ENCODE measurements at regions not wholly inside any gene's neighbourhood (a gene's known extent, or its start where the extent isn't known, plus 50 kb on each side); places are given as distances from the start of the nearest gene placed in this dataset.

- H3K27ac ChIP-seq (ENCODE audit: low read length) = no peak overlapping the region
- DNase-seq = no peak
- no peak overlapping the region for H2AFZ ChIP-seq (ENCODE audit: low read length)
- H3K27me3 ChIP-seq (ENCODE audit: low read length) = no peaks in the 10 kb centered on the region
- H3K4me2 ChIP-seq (ENCODE audit: low read depth, low read length, poor library complexity, severe bottlenecking) = no peak overlapping the region
- H3K9me2 ChIP-seq (replicated peaks; ENCODE audit: insufficient read depth, low read length) = no peaks in the 10 kb centered on the region
- H3K79me2 ChIP-seq (ENCODE audit: low read length) = no peaks in the 10 kb centered on the region
- no peaks in the 10 kb centered on the region for H3K4me1 ChIP-seq (ENCODE audit: low read length)
- H3K4me3 ChIP-seq (ENCODE audit: low read length) = no peak overlapping the region
- no peaks in the 10 kb centered on the region for H4K20me1 ChIP-seq (ENCODE audit: insufficient read depth, low read depth, low read length)
- H3K9ac ChIP-seq (ENCODE audit: low read length) = no peak overlapping the region
- H3K9me3 ChIP-seq (ENCODE audit: low read length) = no peaks in the 10 kb centered on the region
- no peaks in the 10 kb centered on the region for H3K36me3 ChIP-seq (ENCODE audit: insufficient read depth, low read length)
Observed at GRCh38 chr14:94922595-94923239, 152.8 kb upstream of the GSC start.

- no peak for DNase-seq
- Histone ChIP-seq H3K79me2 (ENCODE audit: low read length) (no peaks in the 10 kb centered on the region), H3K4me3 (ENCODE audit: low read length) (no peak overlapping the region), H3K36me3 (ENCODE audit: insufficient read depth, low read length) (no peaks in the 10 kb centered on the region), H3K9me3 (ENCODE audit: low read length) (no peaks in the 10 kb centered on the region), H3K4me1 (ENCODE audit: low read length) (no peaks in the 10 kb centered on the region), H3K9me2 (replicated peaks; ENCODE audit: insufficient read depth, low read length) (no peaks in the 10 kb centered on the region), H3K27me3 (ENCODE audit: low read length) (no peaks in the 10 kb centered on the region), H4K20me1 (ENCODE audit: insufficient read depth, low read depth, low read length) (no peaks in the 10 kb centered on the region), H2AFZ (ENCODE audit: low read length) (no peak overlapping the region), H3K4me2 (ENCODE audit: low read depth, low read length, poor library complexity, severe bottlenecking) (no peak overlapping the region), H3K9ac (ENCODE audit: low read length) (no peak overlapping the region), H3K27ac (ENCODE audit: low read length) (no peak overlapping the region)
Observed at GRCh38 chr14:94921882-94922585, 152.1 kb upstream of the GSC start.

- H3K9ac ChIP-seq (ENCODE audit: low read length) = no peak overlapping the region
- no peaks in the 10 kb centered on the region for H3K9me3 ChIP-seq (ENCODE audit: low read length)
- H3K27me3 ChIP-seq (ENCODE audit: low read length) = no peaks in the 10 kb centered on the region
- no peak overlapping the region for H2AFZ ChIP-seq (ENCODE audit: low read length)
- H4K20me1 ChIP-seq (ENCODE audit: insufficient read depth, low read depth, low read length) = no peaks in the 10 kb centered on the region; the same call in 1 of the 2 replicates
- no peaks in the 10 kb centered on the region for H3K79me2 ChIP-seq (ENCODE audit: low read length)
- H3K4me1 ChIP-seq (ENCODE audit: low read length) = no peaks in the 10 kb centered on the region
- H3K4me3 ChIP-seq (ENCODE audit: low read length) = no peak overlapping the region
- no peaks in the 10 kb centered on the region for H3K9me2 ChIP-seq (replicated peaks; ENCODE audit: insufficient read depth, low read length)
- H3K4me2 ChIP-seq (ENCODE audit: low read depth, low read length, poor library complexity, severe bottlenecking) = no peak overlapping the region
- H3K36me3 ChIP-seq (ENCODE audit: insufficient read depth, low read length) = no peaks in the 10 kb centered on the region
- DNase-seq = no peak
- H3K27ac ChIP-seq (ENCODE audit: low read length) = no peak overlapping the region
Observed at GRCh38 chr14:94921456-94921855, 151.5 kb upstream of the GSC start.

- H3K79me2 ChIP-seq (ENCODE audit: low read length) = no peaks in the 10 kb centered on the region
- H3K9ac ChIP-seq (ENCODE audit: low read length) = no peak overlapping the region
- no peaks in the 10 kb centered on the region for H3K27me3 ChIP-seq (ENCODE audit: low read length)
- H2AFZ ChIP-seq (ENCODE audit: low read length) = no peak overlapping the region
- H3K4me2 ChIP-seq (ENCODE audit: low read depth, low read length, poor library complexity, severe bottlenecking) = no peak overlapping the region
- H3K4me3 ChIP-seq (ENCODE audit: low read length) = no peak overlapping the region
- H3K4me1 ChIP-seq (ENCODE audit: low read length) = no peaks in the 10 kb centered on the region
- no peak overlapping the region for H3K27ac ChIP-seq (ENCODE audit: low read length)
- H4K20me1 ChIP-seq (ENCODE audit: insufficient read depth, low read depth, low read length) = no peaks in the 10 kb centered on the region; the same call in 1 of the 2 replicates
- no peaks in the 10 kb centered on the region for H3K36me3 ChIP-seq (ENCODE audit: insufficient read depth, low read length)
- no peaks in the 10 kb centered on the region for H3K9me3 ChIP-seq (ENCODE audit: low read length)
- no peak for DNase-seq
- no peaks in the 10 kb centered on the region for H3K9me2 ChIP-seq (replicated peaks; ENCODE audit: insufficient read depth, low read length)
Observed at GRCh38 chr14:94919896-94920295, 150.0 kb upstream of the GSC start.

GRCh38 chr14:94918896-94919295 lies 149.0 kb upstream of the GSC start:
- Histone ChIP-seq H3K27me3 (ENCODE audit: low read length) (0 out of 2 replicates have a peak, but pooled peaks cover 3% of the 10 kb centered on the region), H4K20me1 (ENCODE audit: insufficient read depth, low read depth, low read length) (no peaks in the 10 kb centered on the region; the same call in 1 of the 2 replicates), H3K27ac (ENCODE audit: low read length) (no peak overlapping the region), H3K9me2 (replicated peaks; ENCODE audit: insufficient read depth, low read length) (no peaks in the 10 kb centered on the region), H3K4me3 (ENCODE audit: low read length) (no peak overlapping the region), H3K36me3 (ENCODE audit: insufficient read depth, low read length) (no peaks in the 10 kb centered on the region), H2AFZ (ENCODE audit: low read length) (no peak overlapping the region), H3K9me3 (ENCODE audit: low read length) (no peaks in the 10 kb centered on the region), H3K4me1 (ENCODE audit: low read length) (no peaks in the 10 kb centered on the region), H3K4me2 (ENCODE audit: low read depth, low read length, poor library complexity, severe bottlenecking) (no peak overlapping the region), H3K9ac (ENCODE audit: low read length) (no peak overlapping the region), H3K79me2 (ENCODE audit: low read length) (no peaks in the 10 kb centered on the region)
- DNase-seq = no peak

- no peaks in the 10 kb centered on the region; the same call in 1 of the 2 replicates for H4K20me1 ChIP-seq (ENCODE audit: insufficient read depth, low read depth, low read length)
- no peak overlapping the region for H3K4me2 ChIP-seq (ENCODE audit: low read depth, low read length, poor library complexity, severe bottlenecking)
Observed at GRCh38 chr14:94917041-94917600, 147.2 kb upstream of the GSC start.

GRCh38 chr14:94914191-94914590 lies 144.3 kb upstream of the GSC start:
- Histone ChIP-seq H3K27me3 (ENCODE audit: low read length) (peaks cover 3% of the 10 kb centered on the region; the same call in 1 of the 2 replicates), H3K9ac (ENCODE audit: low read length) (no peak overlapping the region), H3K9me2 (replicated peaks; ENCODE audit: insufficient read depth, low read length) (no peaks in the 10 kb centered on the region), H3K36me3 (ENCODE audit: insufficient read depth, low read length) (no peaks in the 10 kb centered on the region), H2AFZ (ENCODE audit: low read length) (no peak overlapping the region), H3K4me1 (ENCODE audit: low read length) (no peaks in the 10 kb centered on the region), H3K27ac (ENCODE audit: low read length) (no peak overlapping the region), H4K20me1 (ENCODE audit: insufficient read depth, low read depth, low read length) (no peaks in the 10 kb centered on the region; the same call in 1 of the 2 replicates), H3K9me3 (ENCODE audit: low read length) (no peaks in the 10 kb centered on the region), H3K4me2 (ENCODE audit: low read depth, low read length, poor library complexity, severe bottlenecking) (no peak overlapping the region), H3K79me2 (ENCODE audit: low read length) (no peaks in the 10 kb centered on the region), H3K4me3 (ENCODE audit: low read length) (no peak overlapping the region)
- no peak for DNase-seq

More at GRCh38 chr14:94917041-94917600, 147.2 kb upstream of the GSC start:
- Histone ChIP-seq H3K9me3 (ENCODE audit: low read length) (no peaks in the 10 kb centered on the region), H3K36me3 (ENCODE audit: insufficient read depth, low read length) (no peaks in the 10 kb centered on the region), H3K79me2 (ENCODE audit: low read length) (no peaks in the 10 kb centered on the region), H3K4me3 (ENCODE audit: low read length) (no peak overlapping the region), H3K4me1 (ENCODE audit: low read length) (no peaks in the 10 kb centered on the region), H3K27ac (ENCODE audit: low read length) (no peak overlapping the region), H3K9me2 (replicated peaks; ENCODE audit: insufficient read depth, low read length) (no peaks in the 10 kb centered on the region), H2AFZ (ENCODE audit: low read length) (no peak overlapping the region), H3K27me3 (ENCODE audit: low read length) (peaks cover 3% of the 10 kb centered on the region; the same call in 1 of the 2 replicates), H3K9ac (ENCODE audit: low read length) (no peak overlapping the region)
- DNase-seq = no peak

GRCh38 chr14:94907626-94908261 lies 137.8 kb upstream of the GSC start:
- Histone ChIP-seq H3K27me3 (ENCODE audit: low read length) (no peaks in the 10 kb centered on the region), H3K36me3 (ENCODE audit: insufficient read depth, low read length) (no peaks in the 10 kb centered on the region), H3K4me1 (ENCODE audit: low read length) (no peaks in the 10 kb centered on the region), H3K27ac (ENCODE audit: low read length) (no peak overlapping the region), H4K20me1 (ENCODE audit: insufficient read depth, low read depth, low read length) (no peaks in the 10 kb centered on the region), H3K4me3 (ENCODE audit: low read length) (no peak overlapping the region), H3K9me3 (ENCODE audit: low read length) (no peaks in the 10 kb centered on the region), H2AFZ (ENCODE audit: low read length) (no peak overlapping the region), H3K9ac (ENCODE audit: low read length) (no peak overlapping the region), H3K9me2 (replicated peaks; ENCODE audit: insufficient read depth, low read length) (no peaks in the 10 kb centered on the region), H3K79me2 (ENCODE audit: low read length) (no peaks in the 10 kb centered on the region), H3K4me2 (ENCODE audit: low read depth, low read length, poor library complexity, severe bottlenecking) (no peak overlapping the region)
- DNase-seq = no peak

Data from Karpas-422 (cell line).